ENCODE measurements at regions not wholly inside any gene's neighbourhood (a gene's known extent, or its start where the extent isn't known, plus 50 kb on each side); places are given as distances from the start of the nearest gene placed in this dataset.
"Not testable (repeated sequence)": the region's sequence is repeated elsewhere in the genome, so short reads cannot be mapped to it uniquely, and the experiment has no call there.

DNA sequence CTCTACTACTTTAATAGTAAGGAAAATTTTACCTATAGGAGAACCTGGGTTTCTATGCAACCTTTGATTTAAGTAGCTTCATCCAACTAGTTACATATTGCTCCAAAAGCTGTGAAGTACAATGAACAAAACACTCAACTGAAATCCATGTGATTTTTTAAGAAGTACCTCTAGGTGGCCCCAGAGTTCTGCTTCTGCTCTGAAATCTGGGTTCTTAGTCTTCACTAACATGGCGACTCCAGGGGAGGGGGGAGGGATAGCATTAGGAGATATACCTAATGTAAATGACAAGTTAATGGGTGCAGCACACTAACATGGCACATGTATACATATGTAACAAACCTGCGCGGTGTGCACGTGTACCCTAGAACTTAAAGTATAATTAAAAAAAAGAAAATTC is 73.4 kb upstream of the MAGEB2 start:
- Histone ChIP-seq H3K9me3 (no peaks in the 10 kb centered on the region), H3K27ac (no peak overlapping the region), H3K36me3 (no peaks in the 10 kb centered on the region), H3K27me3 (peaks cover 0 to 7% (median 0%) of the 10 kb centered on the region in 4 donors), H3K4me1 (no peaks in the 10 kb centered on the region), H3K4me3 (no peak overlapping the region)
- TF ChIP-seq, protein P1, sequence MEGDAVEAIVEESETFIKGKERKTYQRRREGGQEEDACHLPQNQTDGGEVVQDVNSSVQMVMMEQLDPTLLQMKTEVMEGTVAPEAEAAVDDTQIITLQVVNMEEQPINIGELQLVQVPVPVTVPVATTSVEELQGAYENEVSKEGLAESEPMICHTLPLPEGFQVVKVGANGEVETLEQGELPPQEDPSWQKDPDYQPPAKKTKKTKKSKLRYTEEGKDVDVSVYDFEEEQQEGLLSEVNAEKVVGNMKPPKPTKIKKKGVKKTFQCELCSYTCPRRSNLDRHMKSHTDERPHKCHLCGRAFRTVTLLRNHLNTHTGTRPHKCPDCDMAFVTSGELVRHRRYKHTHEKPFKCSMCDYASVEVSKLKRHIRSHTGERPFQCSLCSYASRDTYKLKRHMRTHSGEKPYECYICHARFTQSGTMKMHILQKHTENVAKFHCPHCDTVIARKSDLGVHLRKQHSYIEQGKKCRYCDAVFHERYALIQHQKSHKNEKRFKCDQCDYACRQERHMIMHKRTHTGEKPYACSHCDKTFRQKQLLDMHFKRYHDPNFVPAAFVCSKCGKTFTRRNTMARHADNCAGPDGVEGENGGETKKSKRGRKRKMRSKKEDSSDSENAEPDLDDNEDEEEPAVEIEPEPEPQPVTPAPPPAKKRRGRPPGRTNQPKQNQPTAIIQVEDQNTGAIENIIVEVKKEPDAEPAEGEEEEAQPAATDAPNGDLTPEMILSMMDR (IDR thresholded peaks at IDR 0.05) = no peak
- ATAC-seq = peak in 3 of 4 donors; percentile 25 to 72 (median 60)
- WGBS, 2 donors = 10 to 45% methylated on average over 4 of the region's 4 CpGs
- no peak for DNase-seq
- no peak for FAIRE-seq
- intact Hi-C loops (cut with DNase I) = no loop called here

DNA sequence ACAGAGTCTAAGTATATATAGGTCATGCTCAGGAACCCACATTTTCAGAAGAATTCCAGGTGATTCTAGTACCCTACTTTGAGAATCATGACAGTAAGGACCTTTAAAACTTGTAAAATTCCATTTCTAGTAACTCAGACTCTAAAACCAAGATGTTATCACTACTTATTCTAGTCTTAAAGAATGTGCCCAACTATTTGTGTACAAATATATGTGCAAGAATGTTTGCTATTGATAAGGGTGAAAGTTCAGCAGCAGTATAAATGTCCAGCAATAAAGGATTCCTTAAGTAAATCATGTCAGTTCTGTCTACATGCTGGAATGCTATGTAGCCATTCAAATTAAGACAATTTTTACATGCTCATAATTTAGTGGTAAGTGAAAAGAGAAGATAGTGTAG is 71.1 kb upstream of the MAGEB2 start:
- H3K36me3 ChIP-seq = no peaks in the 10 kb centered on the region
- no peaks in the 10 kb centered on the region for H3K27me3 ChIP-seq
- no peaks in the 10 kb centered on the region for H3K9me3 ChIP-seq
- ATAC-seq = no peak
- TF ChIP-seq, protein P1 (IDR thresholded peaks at IDR 0.05) = no peak
- H3K4me3 ChIP-seq = no peak overlapping the region
- DNase-seq = no peak
- intact Hi-C loops (cut with DNase I) = no loop called here
- H3K27ac ChIP-seq = no peak overlapping the region
- H3K4me1 ChIP-seq = no peaks in the 10 kb centered on the region
- FAIRE-seq = no peak

DNA sequence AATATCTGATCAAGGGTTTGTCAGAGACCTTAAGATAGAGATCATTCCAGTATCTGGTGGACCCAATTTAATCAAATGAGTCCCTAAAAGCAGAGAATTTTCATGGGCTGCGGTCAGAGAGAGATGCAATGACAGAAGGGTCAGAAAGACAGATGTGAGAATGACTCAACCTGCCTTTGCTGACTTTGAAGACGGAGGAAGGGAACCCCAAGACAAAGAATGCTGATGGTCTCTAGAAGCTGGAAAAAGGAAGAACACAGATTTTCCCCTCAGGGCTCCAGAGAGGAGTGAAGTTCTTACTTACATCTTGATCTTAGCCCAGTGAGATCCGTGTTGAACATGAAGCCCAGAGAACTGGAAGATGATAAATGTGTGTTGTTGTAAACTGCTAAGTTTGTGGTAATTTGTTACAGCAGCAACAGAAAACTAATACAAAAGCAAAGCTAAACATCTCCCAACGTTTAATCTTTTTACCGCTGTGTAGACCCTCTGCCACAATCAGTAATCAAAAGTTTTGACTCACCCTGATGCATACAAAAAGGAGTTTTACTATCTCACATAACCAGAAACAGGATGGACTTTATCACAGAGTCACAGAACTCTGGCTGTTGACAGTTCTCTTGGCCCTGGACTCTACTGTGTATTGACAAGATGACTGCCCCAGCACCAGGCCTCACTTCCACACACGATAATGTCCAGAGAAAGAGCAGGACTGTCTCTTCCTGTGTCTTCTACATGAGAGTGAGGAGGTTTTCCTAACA is 70.2 kb upstream of the MAGEB2 start:
- FAIRE-seq (no peak), ATAC-seq (no peak), DNase-seq (no peak)
- WGBS, 2 donors = 60 to 61% methylated on average over 6 of the region's 6 CpGs
- intact Hi-C loops (cut with DNase I) = no loop called here
- no peaks in the 10 kb centered on the region for H3K4me1 ChIP-seq
- H3K4me3 ChIP-seq = no peak overlapping the region
- peaks cover 0 to under 1% (median 0%) of the 10 kb centered on the region in 4 donors for H3K27me3 ChIP-seq
- no peaks in the 10 kb centered on the region for H3K9me3 ChIP-seq
- H3K27ac ChIP-seq = no peak overlapping the region
- no peaks in the 10 kb centered on the region for H3K36me3 ChIP-seq
- TF ChIP-seq, protein P1 (IDR thresholded peaks at IDR 0.05) = no peak

DNA sequence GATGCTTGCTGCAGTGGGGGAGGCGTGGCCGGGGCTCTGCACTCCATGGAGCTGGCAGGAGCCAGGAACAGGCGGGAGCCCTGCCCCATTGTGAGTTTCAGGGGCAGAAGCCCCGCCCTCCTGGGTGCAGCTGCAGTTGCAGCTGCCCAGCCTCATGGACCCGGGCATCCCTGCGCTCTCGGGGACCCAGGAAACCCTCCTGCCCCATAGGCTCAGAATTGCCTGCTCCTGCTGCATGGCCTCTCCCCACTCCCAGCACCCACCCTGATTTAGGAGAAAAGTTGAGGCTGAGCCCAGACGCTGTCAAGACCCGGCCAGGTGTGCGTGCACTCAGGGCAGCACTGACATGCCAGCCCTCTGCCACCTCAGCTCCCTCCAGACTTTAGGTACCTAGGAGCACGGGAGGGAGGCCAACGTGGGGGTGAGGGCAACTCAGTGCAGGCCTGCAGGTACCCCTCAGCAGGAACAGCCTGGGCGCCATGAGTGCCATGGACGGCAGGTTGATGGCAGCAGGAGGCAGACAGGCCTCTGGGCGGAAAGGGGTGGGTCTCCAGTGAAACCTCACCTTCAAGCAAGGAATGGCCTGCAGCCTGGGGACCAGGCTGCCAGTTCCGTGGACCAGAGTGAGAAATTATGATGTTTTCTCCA is 67.2 kb upstream of the MAGEB2 start:
- FAIRE-seq (no peak), ATAC-seq (no peak), DNase-seq (peak in 1 of 6 donors; percentile 50)
- Histone ChIP-seq H3K36me3 (no peaks in the 10 kb centered on the region), H3K4me1 (no peaks in the 10 kb centered on the region), H3K9me3 (no peaks in the 10 kb centered on the region), H3K4me3 (no peak overlapping the region), H3K27me3 (peaks cover 0 to 4% (median 0%) of the 10 kb centered on the region in 4 donors), H3K27ac (no peak overlapping the region)
- TF ChIP-seq, protein P1 (IDR thresholded peaks at IDR 0.05) = no peak
- intact Hi-C loops (cut with DNase I) = no loop called here
- WGBS, 2 donors = 72 to 74% methylated on average over 16 of the region's 16 CpGs

DNA sequence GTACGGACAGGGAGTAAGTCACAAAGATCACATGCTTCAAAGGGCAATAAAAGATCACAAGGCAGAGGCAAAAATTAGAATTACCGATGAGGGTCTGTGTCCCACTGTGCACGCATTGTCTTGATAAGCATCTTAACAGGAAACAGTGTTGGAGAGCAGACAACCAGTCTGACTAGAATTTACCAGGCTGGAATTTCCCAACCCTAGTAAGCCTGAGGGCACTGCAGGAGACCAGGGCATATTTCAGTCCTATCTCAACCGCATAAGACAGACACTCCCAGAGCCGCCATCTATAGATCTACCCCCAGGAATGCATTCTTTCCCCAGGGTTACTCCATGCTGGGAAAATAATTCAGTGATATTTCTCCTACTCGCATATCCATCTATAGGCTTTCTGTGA is 66.2 kb upstream of the MAGEB2 start:
- FAIRE-seq = not testable (repeated sequence)

More for the DNA sequence above, 66.2 kb upstream of the MAGEB2 start:
- H3K4me1 ChIP-seq; H3K27me3 ChIP-seq; DNase-seq; ATAC-seq; H3K27ac ChIP-seq; H3K4me3 ChIP-seq; intact Hi-C loops (cut with DNase I); H3K36me3 ChIP-seq; H3K9me3 ChIP-seq: not testable (repeated sequence)
- WGBS, 2 donors = 56 to 68% methylated on average over 6 of the region's 6 CpGs
